IMR-90 (cell line): ENCODE measurements at regions not wholly inside any gene's neighbourhood (a gene's known extent, or its start where the extent isn't known, plus 50 kb on each side); places are given as distances from the start of the nearest gene placed in this dataset.
A peak's percentile ranks its signal among the peaks of the same experiment; 100 is the strongest.

Experiments used
- ATAC-seq: fragments of 200-7000 bp; cut with Tn5 transposase; 2 replicates; pipeline ENCODE4 v1.9.1; 2020; ENCODE audit warnings: low read depth, mild to moderate bottlenecking, moderate library complexity
- BruUV-seq: library from RNA; stranded (reverse); fragments of 400-500 nt; replicated peaks from 2 replicates; lab custom pipeline; 2021; lab: Mats Ljungman, UMichigan
- CTCF ChIA-PET: fragments of 300-600 bp; formaldehyde crosslinking; extraction: SDS; loops from one replicate; lab custom pipeline; 2021; ENCODE audit warnings: antibody characterized with exemption; lab: Yijun Ruan, JAX
- POLR2A ChIA-PET: fragments of 300-600 bp; sonication (Branson Sonifier 250); formaldehyde crosslinking; loops from one replicate; lab custom pipeline; 2022; ENCODE audit warnings: antibody characterized with exemption; ENCODE audit not compliant: unreplicated experiment; lab: Charles Lee
- DNase-seq: peaks from one replicate; pipeline ENCODE4 v3.0.0; 2013
- H2AFZ ChIP-seq: replicated peaks from 2 replicates; pipeline ENCODE3; 2013; ENCODE audit warnings: low read length, mild to moderate bottlenecking; ENCODE audit not compliant: poor library complexity
- H2AK5ac ChIP-seq: 2 replicates; pipeline ENCODE4 v1.6.1; 2013; ENCODE audit warnings: low read depth, low read length, inconsistent platforms
- H2AK9ac ChIP-seq: replicated peaks from 2 replicates; pipeline ENCODE3; 2013; ENCODE audit warnings: mild to moderate bottlenecking, low read depth, low read length, moderate library complexity; ENCODE audit not compliant: poor library complexity
- H2BK120ac ChIP-seq: 2 replicates; pipeline ENCODE4 v1.6.1; 2013; ENCODE audit warnings: low read depth, low read length, inconsistent platforms
- H2BK15ac ChIP-seq: 3 replicates; pipeline ENCODE4 v1.6.1; 2013; ENCODE audit warnings: low read depth, low read length, inconsistent platforms
- H2BK20ac ChIP-seq: 2 replicates; pipeline ENCODE4 v1.6.1; 2013; ENCODE audit warnings: low read depth, mild to moderate bottlenecking, inconsistent platforms, low read length, moderate library complexity
- H2BK5ac ChIP-seq: 2 replicates; pipeline ENCODE4 v1.6.1; 2013; ENCODE audit warnings: mild to moderate bottlenecking, low read depth, low read length, inconsistent platforms; ENCODE audit not compliant: poor library complexity, severe bottlenecking
- H3K14ac ChIP-seq: replicated peaks from 2 replicates; pipeline ENCODE4 v1.6.1; 2013; ENCODE audit warnings: low read depth, low read length, inconsistent platforms
- H3K18ac ChIP-seq: 2 replicates; pipeline ENCODE4 v1.6.1; 2013; ENCODE audit warnings: low read depth, low read length, control low read depth
- H3K23ac ChIP-seq: 2 replicates; pipeline ENCODE4 v1.6.1; 2013; ENCODE audit warnings: low read depth, low read length, inconsistent platforms
- H3K27ac ChIP-seq: 2 replicates; pipeline ENCODE4 v1.5.1; 2013; ENCODE audit warnings: mild to moderate bottlenecking, control low read depth, low read length; ENCODE audit not compliant: insufficient read depth
- H3K27me3 ChIP-seq: 2 replicates; pipeline ENCODE4 v1.6.1; 2013; ENCODE audit warnings: low read length; ENCODE audit not compliant: control insufficient read depth, insufficient read depth
- H3K36me3 ChIP-seq: 2 replicates; pipeline ENCODE4 v1.6.1; 2013; ENCODE audit warnings: low read length, mixed read lengths; ENCODE audit not compliant: control insufficient read depth, insufficient read depth
- H3K4ac ChIP-seq: 2 replicates; pipeline ENCODE4 v1.6.1; 2013; ENCODE audit warnings: low read depth, low read length, inconsistent platforms
- H3K4me1 ChIP-seq: 2 replicates; pipeline ENCODE4 v1.6.1; 2013; ENCODE audit warnings: low read length, mixed read lengths; ENCODE audit not compliant: control insufficient read depth, insufficient read depth
- H3K4me2 ChIP-seq: 2 replicates; pipeline ENCODE4 v1.6.1; 2013; ENCODE audit warnings: low read depth, mild to moderate bottlenecking, control low read depth, low read length, moderate library complexity
- H3K4me3 ChIP-seq: 2 replicates; pipeline ENCODE4 v1.5.1; 2013; ENCODE audit warnings: low read depth, mild to moderate bottlenecking, control low read depth, low read length, moderate library complexity; ENCODE audit not compliant: insufficient read depth
- H3K56ac ChIP-seq: 2 replicates; pipeline ENCODE4 v1.6.1; 2013; ENCODE audit warnings: low read length, inconsistent platforms; ENCODE audit not compliant: insufficient read depth; ENCODE audit errors: extremely low read depth
- H3K79me1 ChIP-seq, 2 experiments: 2 replicates each; pipeline ENCODE4 v1.6.1; 2013; ENCODE audit warnings: low read length in 2 of 2, inconsistent platforms in 1 of 2, low read depth in 1 of 2
- H3K9ac ChIP-seq: 2 replicates; pipeline ENCODE4 v1.6.1; 2013; ENCODE audit warnings: low read depth, low read length, control low read depth
- H3K9me1 ChIP-seq: 2 replicates; pipeline ENCODE4 v1.6.1; 2013; ENCODE audit warnings: low read length, inconsistent platforms; ENCODE audit not compliant: insufficient read depth
- H3K9me3 ChIP-seq: 2 replicates; pipeline ENCODE4 v1.6.1; 2013; ENCODE audit warnings: low read length; ENCODE audit not compliant: control insufficient read depth, insufficient read depth
- H4K20me1 ChIP-seq: 2 replicates; pipeline ENCODE4 v1.6.1; 2013; ENCODE audit warnings: low read length, inconsistent platforms; ENCODE audit not compliant: insufficient read depth
- H4K5ac ChIP-seq: 2 replicates; pipeline ENCODE4 v1.6.1; 2013; ENCODE audit warnings: mild to moderate bottlenecking, low read depth, low read length, control low read depth
- H4K8ac ChIP-seq, 2 experiments: 2 replicates each; pipeline ENCODE4 v1.6.1; 2013; ENCODE audit warnings: low read depth in 2 of 2, low read length in 2 of 2, control low read depth in 1 of 2, inconsistent platforms in 1 of 2
- H4K91ac ChIP-seq: 2 replicates; pipeline ENCODE4 v1.6.1; 2013; ENCODE audit warnings: low read depth, low read length, inconsistent platforms; ENCODE audit not compliant: insufficient read depth
- CEBPB ChIP-seq: IDR thresholded peaks from 2 replicates; pipeline ENCODE4 v1.6.1; 2012; ENCODE audit warnings: low read depth, low read length, improper control_type of control experiment
- CTCF ChIP-seq: conservative IDR thresholded peaks from 2 replicates; pipeline ENCODE4 v1.5.1; 2012; ENCODE audit warnings: mild to moderate bottlenecking, low read depth, low read length, improper control_type of control experiment
- ELK1 ChIP-seq: fragments of 150-350 bp; IDR thresholded peaks from 2 replicates; pipeline ENCODE4 v1.6.1; 2016; ENCODE audit warnings: low read depth, mild to moderate bottlenecking, low read length, moderate library complexity, borderline replicate concordance
- MAFK ChIP-seq: IDR thresholded peaks from 2 replicates; pipeline ENCODE4 v1.6.1; 2012; ENCODE audit warnings: low read depth, low read length, improper control_type of control experiment
- MAZ ChIP-seq: IDR thresholded peaks from 2 replicates; pipeline ENCODE4 v1.6.1; 2012; ENCODE audit warnings: low read depth, mild to moderate bottlenecking, low read length, improper control_type of control experiment, moderate library complexity, borderline replicate concordance
- MXI1 ChIP-seq: IDR thresholded peaks from 2 replicates; pipeline ENCODE4 v1.6.1; 2012; ENCODE audit warnings: low read depth, mild to moderate bottlenecking, low read length, moderate library complexity, borderline replicate concordance
- RCOR1 ChIP-seq: IDR thresholded peaks from 2 replicates; pipeline ENCODE4 v1.6.1; 2012; ENCODE audit warnings: mild to moderate bottlenecking, low read length, improper control_type of control experiment; ENCODE audit not compliant: insufficient replicate concordance
- RFX5 ChIP-seq: IDR thresholded peaks from 2 replicates; pipeline ENCODE4 v1.8.0; 2012; ENCODE audit warnings: low read depth, mild to moderate bottlenecking, low read length, moderate library complexity
- WGBS, 2 experiments: methylation state at CpG; one replicate each; pipeline versions ENCODE4 v1.1.5 to v1.1.7; 2013; ENCODE audit warnings: missing lambda C conversion rate in 2 of 2; ENCODE audit not compliant: insufficient read length in 1 of 2; ENCODE audit errors: extremely low coverage in 2 of 2; 5-methylcytosine and 5-hydroxymethylcytosine counted together
- dilution Hi-C: fragments of 300-500 bp; cut with HindIII; formaldehyde crosslinking; loops from one replicate; pipeline ENCODE4 v1.14.3; 2018; ENCODE audit warnings: low sequenced_read_pairs; ENCODE audit not compliant: unreplicated experiment
- in situ Hi-C: fragments of 300-500 bp; cut with MboI; formaldehyde crosslinking; loops from 3 replicates; pipeline ENCODE4 v1.14.3; 2019; ENCODE audit warnings: low sequenced_read_pairs, inconsistent platforms, mixed read lengths
- intact Hi-C: fragments of 100-400 bp; cut with micrococcal nuclease; formaldehyde crosslinking; loops from 2 replicates; pipeline ENCODE4 v1.10.0; 2022

GRCh38 chr1:14529475-14529874 is 69.0 kb upstream of the KAZN start:
- no peaks in the 10 kb centered on the region for H3K79me1 ChIP-seq
- H3K27ac ChIP-seq: no peak overlapping the region
- H3K9me3 ChIP-seq: no peaks in the 10 kb centered on the region
- H2BK15ac ChIP-seq: no peak overlapping the region
- H4K8ac ChIP-seq: no peak overlapping the region
- no peak overlapping the region for H3K23ac ChIP-seq
- intact Hi-C loops (no loop called here), dilution Hi-C loops (no loop called here), in situ Hi-C loops (no loop called here)
- BruUV-seq: no TSS peak
- no peaks in the 10 kb centered on the region for H3K4me1 ChIP-seq
- H3K36me3 ChIP-seq: no peaks in the 10 kb centered on the region
- no peak overlapping the region for H2BK5ac ChIP-seq
- ChIA-PET POLR2A (no interaction called here), CTCF (no interaction called here)
- no peak overlapping the region for H3K56ac ChIP-seq
- no peak overlapping the region for H2BK120ac ChIP-seq
- WGBS, 2 experiments: 22% methylated on average over 1 of the region's 2 CpGs; no CpG with 5 or more reads in 1 of the 2 experiments
- H3K9ac ChIP-seq: no peak overlapping the region
- no peaks in the 10 kb centered on the region for H3K27me3 ChIP-seq
- H4K20me1 ChIP-seq: no peaks in the 10 kb centered on the region
- H3K14ac ChIP-seq: no peak overlapping the region
- H2AFZ ChIP-seq: peak overlapping the region; percentile 33
- H3K18ac ChIP-seq: no peak overlapping the region
- TF ChIP-seq CEBPB (no peak), RFX5 (no peak), ELK1 (no peak), MAFK (no peak), MAZ (no peak), CTCF (no peak), RCOR1 (no peak), MXI1 (no peak)
- no peak overlapping the region for H3K4me2 ChIP-seq
- H3K9me1 ChIP-seq: no peaks in the 10 kb centered on the region
- H2AK5ac ChIP-seq: no peak overlapping the region
- no peak overlapping the region for H4K91ac ChIP-seq
- no peak overlapping the region for H2BK20ac ChIP-seq
- ATAC-seq (no peak), DNase-seq (no peak)
- no peak overlapping the region for H2AK9ac ChIP-seq
- no peak overlapping the region for H3K4me3 ChIP-seq
- no peak overlapping the region for H3K4ac ChIP-seq
- no peak overlapping the region for H4K5ac ChIP-seq
